NCI-H1436 treated with DMSO at 0.1 percent for 48 hours (cell line): ENCODE measurements at regions not wholly inside any gene's neighbourhood (a gene's known extent, or its start where the extent isn't known, plus 50 kb on each side); places are given as distances from the start of the nearest gene placed in this dataset.

Source experiments
- DNase-seq: peaks from one replicate; lab custom pipeline; 2025; lab: John Stamatoyannopoulos, UW

DNA sequence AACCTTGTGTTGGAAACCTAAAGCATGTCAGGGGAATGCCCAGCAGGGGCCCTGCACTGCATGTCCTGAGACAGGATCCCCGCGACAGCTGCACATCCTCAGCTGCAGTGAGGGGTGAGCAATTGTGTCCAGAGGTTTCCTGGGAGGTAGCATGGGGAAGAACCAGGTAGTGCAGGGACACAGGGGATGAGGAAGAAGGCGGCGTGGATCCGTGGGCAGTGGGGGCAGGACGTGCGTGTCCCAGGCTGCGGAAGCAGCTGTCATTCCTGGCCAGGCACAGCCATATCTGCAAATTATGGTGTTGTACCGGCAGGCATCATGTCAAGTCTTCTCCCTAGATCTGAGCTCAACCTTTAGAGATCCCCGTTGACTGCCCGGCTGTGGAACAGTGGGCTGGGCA, 238.2 kb upstream of the MYT1L start:
- DNase-seq, result no peak

GRCh38 chr2:2568411-2568810, 237.3 kb upstream of the MYT1L start:
- no peak for DNase-seq

- DNase-seq, result no peak
These were observed 236.7 kb upstream of the MYT1L start for GRCh38 chr2:2567776-2568175.

GRCh38 chr2:2566396-2567323, 235.6 kb upstream of the MYT1L start:
- DNase-seq, result no peak

DNA sequence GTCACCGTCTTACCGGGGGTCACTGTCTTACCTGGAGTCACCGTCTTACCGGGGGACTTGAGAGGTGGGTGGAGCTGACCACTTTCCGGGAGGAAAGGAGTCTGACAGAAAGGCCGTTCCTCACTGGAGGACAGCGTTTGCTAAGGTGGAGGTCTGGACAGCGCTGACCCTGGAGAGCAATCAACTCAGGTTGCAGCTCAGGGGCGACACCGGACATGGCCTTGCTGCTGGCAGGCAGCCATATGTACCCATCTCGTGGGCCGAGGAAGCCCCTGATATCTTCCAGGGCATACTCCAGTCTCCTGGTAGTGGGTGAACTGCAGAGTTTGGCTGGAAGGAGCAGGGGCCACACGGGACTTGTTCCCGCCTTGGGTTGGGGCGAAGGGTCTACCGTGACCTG, 234.6 kb upstream of the MYT1L start:
- DNase-seq, result no peak

- peak; percentile 74 for DNase-seq
These were observed 233.4 kb upstream of the MYT1L start for GRCh38 chr2:2564300-2565078.

DNA sequence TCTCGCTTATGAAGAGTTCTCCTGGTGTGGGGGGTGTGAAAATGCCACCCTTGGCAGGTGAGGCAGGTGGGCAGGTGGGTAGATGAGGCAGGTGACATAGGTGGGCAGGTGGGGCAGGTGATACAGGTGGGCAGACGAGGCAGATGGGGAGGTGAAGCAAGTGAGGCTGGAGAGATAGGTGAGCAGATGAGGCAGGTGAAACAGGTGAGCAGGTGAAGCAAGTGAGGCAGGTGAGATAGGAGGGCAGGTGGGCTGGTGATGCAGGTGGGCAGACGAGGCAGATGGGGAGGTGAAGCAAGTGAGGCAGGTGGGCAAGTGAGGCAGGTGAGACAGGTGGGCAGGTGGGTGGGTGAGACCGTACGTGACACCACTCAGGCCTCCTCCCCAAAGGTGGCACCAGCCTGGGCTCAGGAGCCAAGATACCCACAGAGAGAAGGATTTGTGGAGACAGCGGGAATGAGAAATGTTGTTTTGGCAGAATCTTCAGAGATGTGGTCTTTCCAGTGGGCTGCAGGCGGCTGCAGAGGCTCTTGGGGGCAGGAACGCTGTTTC, 232.3 kb upstream of the MYT1L start:
- DNase-seq, result no peak

DNA sequence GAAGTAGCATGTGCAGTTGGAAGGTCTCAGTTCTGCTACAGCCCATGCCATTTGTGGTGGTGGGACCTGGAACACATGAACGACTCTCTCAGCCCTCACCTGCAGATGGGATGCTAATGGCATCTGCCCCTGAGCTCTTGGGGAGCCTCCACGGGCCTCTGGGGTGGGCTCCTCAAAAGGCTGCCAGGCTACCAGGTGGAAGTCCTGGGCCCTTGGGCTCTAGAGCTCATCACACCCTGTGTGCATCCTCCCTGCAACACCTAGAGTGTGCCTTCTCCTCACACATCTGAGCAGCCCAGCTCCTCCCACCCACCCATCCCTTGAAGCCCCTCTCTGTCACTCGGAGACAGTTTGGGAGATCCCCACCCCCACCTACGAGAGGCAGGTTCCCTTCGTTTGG, 231.8 kb upstream of the MYT1L start:
- no peak for DNase-seq

- no peak for DNase-seq
These were observed 230.4 kb upstream of the MYT1L start for GRCh38 chr2:2561346-2562095.

- no peak for DNase-seq
These were observed 229.4 kb upstream of the MYT1L start for GRCh38 chr2:2560374-2561015.

GRCh38 chr2:2558476-2558875, 227.4 kb upstream of the MYT1L start:
- DNase-seq, result no peak

GRCh38 chr2:2557475-2557874, 226.4 kb upstream of the MYT1L start:
- no peak for DNase-seq

GRCh38 chr2:2550856-2551255, 219.8 kb upstream of the MYT1L start:
- DNase-seq, result no peak

GRCh38 chr2:2547911-2548310, 216.8 kb upstream of the MYT1L start:
- no peak for DNase-seq

DNA sequence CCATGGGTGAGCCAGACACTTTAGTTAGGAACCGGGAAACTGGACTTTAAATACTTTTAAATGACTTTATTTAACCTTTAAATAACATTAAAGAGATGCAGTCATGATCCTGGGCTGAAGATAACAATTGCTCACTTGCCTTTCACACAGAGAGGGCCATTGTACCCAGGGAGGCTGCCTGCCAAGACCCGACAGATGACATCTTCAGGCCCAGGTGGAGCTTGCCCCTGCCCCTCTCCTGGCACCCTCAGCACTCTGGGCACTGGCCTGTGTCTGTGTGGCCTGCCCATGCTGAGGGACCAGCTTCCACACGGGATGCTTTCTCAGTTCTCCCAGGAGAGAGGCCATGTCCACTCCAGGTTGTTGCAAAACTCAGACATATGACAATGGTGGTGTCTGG, 216.4 kb upstream of the MYT1L start:
- DNase-seq, result no peak

DNA sequence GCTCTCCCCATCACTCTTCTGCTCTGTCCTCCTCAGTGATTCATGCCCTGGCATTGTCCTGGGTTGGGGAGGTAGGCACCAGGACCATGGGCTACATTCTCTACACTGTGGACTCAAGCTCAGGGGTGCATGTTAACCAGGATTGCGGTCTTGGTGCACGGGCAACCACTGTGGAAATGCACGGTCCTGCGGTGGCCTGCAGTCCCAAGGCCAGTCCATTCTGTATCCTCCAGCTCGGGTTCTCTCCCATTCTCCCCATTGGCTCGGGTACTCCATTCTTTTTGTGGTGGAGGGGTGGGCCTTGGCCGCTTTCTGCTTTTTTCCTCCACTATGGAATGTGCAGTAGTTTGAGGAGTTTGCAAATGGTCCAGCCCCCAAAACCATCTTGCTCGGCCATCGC, 215.0 kb upstream of the MYT1L start:
- no peak for DNase-seq

DNA sequence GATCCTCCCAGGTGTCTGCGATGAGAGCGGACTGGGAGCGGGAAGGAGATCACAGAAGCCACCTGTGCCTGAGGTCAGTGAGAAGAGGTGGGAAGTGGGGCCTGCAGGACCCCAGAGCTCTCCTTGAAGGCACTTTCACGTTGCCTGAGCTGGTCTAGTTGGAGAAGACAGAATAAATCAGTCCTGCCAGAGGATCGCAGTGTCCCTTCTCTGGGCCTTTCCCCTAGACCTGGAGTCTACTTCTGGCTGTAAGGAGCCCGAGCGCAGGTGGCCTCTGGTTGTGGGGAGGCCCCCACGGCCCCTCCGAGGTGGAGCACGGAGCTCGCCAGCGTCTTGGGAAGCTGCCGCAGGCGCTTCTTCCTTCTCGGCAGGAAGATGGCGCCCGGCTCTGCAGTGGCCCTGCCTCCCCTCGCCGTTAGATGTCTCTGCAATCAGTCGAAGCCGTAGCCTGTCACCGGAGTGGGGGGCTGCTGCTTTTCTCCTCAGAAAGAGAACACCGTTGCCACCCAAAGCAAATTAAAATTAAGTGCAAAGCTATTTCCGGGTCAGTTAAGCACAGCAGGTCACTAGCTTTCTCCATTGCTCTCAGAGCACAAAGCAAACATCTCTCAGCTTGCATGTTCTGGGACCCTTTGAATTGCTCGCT, 212.0 kb upstream of the MYT1L start:
- DNase-seq, result no peak

GRCh38 chr2:2542316-2542715, 211.2 kb upstream of the MYT1L start:
- no peak for DNase-seq

- no peak for DNase-seq
These were observed 209.3 kb upstream of the MYT1L start for GRCh38 chr2:2540406-2540805.

GRCh38 chr2:2536416-2537056, 205.5 kb upstream of the MYT1L start:
- no peak for DNase-seq

GRCh38 chr2:2530334-2530733, 199.3 kb upstream of the MYT1L start:
- no peak for DNase-seq
